Esophagus squamous epithelium (tissue), 5 donors: ENCODE measurements at regions not wholly inside any gene's neighbourhood (a gene's known extent, or its start where the extent isn't known, plus 50 kb on each side); places are given as distances from the start of the nearest gene placed in this dataset.

Experiments used
- DNase-seq: peaks from one replicate; lab custom pipeline; 2025; lab: John Stamatoyannopoulos, UW
- H3K27ac ChIP-seq, 4 donors: fragments of 200-600 bp; sonication (generic); one replicate each; pipeline ENCODE4 v1.5.1; 2016 to 2019; ENCODE audit warnings: mild to moderate bottlenecking in 1 of 4
- H3K27me3 ChIP-seq, 4 donors: fragments of 200-600 bp; sonication (generic); 1 replicate in 3 of 4; 2 replicates in 1 of 4; pipeline versions ENCODE4 v1.5.1 to v1.6.0; 2017 to 2021; ENCODE audit warnings: antibody characterized with exemption in 1 of 4
- H3K36me3 ChIP-seq, 3 donors: fragments of 200-600 bp; sonication (generic); one replicate each; pipeline ENCODE4 v1.5.1; 2016 to 2019
- H3K4me1 ChIP-seq, 3 donors: fragments of 200-600 bp; sonication (generic); one replicate each; pipeline ENCODE4 v1.5.1; 2017 to 2019
- H3K4me3 ChIP-seq, 4 donors: fragments of 200-600 bp; sonication (generic); 1 replicate in 3 of 4; 2 replicates in 1 of 4; pipeline ENCODE4 v1.5.1; 2016 to 2019; ENCODE audit warnings: mild to moderate bottlenecking in 2 of 4, moderate library complexity in 1 of 4
- H3K9me3 ChIP-seq, 3 donors: fragments of 200-600 bp; sonication (generic); one replicate each; pipeline ENCODE4 v1.5.1; 2016 to 2019
- CTCF ChIP-seq, 6 experiments: fragments of 450-650 bp in 4 of 6; fragments of 200-600 bp in 2 of 6; sonication (generic) in 2 of 6; IDR thresholded peaks; one replicate each; pipeline ENCODE4 v1.5.1; 2016 to 2019; ENCODE audit warnings: antibody characterized with exemption in 6 of 6, mild to moderate bottlenecking in 4 of 6, moderate library complexity in 4 of 6
- POLR2A ChIP-seq, 4 donors: fragments of 450-650 bp; IDR thresholded peaks; one replicate each; pipeline ENCODE4 v1.6.1; 2017; ENCODE audit warnings: antibody characterized with exemption in 4 of 4, mild to moderate bottlenecking in 4 of 4, moderate library complexity in 3 of 4
- WGBS, 2 donors: methylation state at CpG; one replicate each; pipeline ENCODE4 v1.1.5; 2018; 5-methylcytosine and 5-hydroxymethylcytosine counted together
- intact Hi-C: fragments of 100-400 bp; cut with DNase I; formaldehyde crosslinking; loops from one replicate; pipeline ENCODE4 v1.15.0; 2022
- donor health status: DM: yes; HTN: yes; CAD: no.

- TF ChIP-seq POLR2A (IDR thresholded peaks at IDR 0.05) (no peak), CTCF (IDR thresholded peaks at IDR 0.05) (no peak)
These were observed 315.3 kb downstream of the SNX13 start for GRCh38 chr7:17625043-17625442.

GRCh38 chr7:17626235-17626634, 314.1 kb downstream of the SNX13 start:
- DNase-seq = no peak
- Histone ChIP-seq H3K27ac (no peak overlapping the region), H3K4me3 (no peak overlapping the region), H3K36me3 (no peaks in the 10 kb centered on the region), H3K9me3 (no peaks in the 10 kb centered on the region), H3K27me3 (no peaks in the 10 kb centered on the region), H3K4me1 (no peaks in the 10 kb centered on the region)
- intact Hi-C loops = no loop called here
- no peak for TF ChIP-seq POLR2A (IDR thresholded peaks at IDR 0.05)
- no peak for TF ChIP-seq CTCF (IDR thresholded peaks at IDR 0.05)

More at GRCh38 chr7:17625043-17625442, 315.3 kb downstream of the SNX13 start:
- Histone ChIP-seq H3K27me3 (no peaks in the 10 kb centered on the region), H3K9me3 (no peaks in the 10 kb centered on the region), H3K4me3 (no peak overlapping the region), H3K27ac (no peak overlapping the region), H3K36me3 (no peaks in the 10 kb centered on the region), H3K4me1 (no peaks in the 10 kb centered on the region)
- intact Hi-C loops = no loop called here
- no peak for DNase-seq
- 69 to 77% methylated on average over 3 of the region's 3 CpGs for WGBS, 2 donors

GRCh38 chr7:17631061-17631460, 309.2 kb downstream of the SNX13 start:
- Histone ChIP-seq H3K36me3 (no peaks in the 10 kb centered on the region), H3K4me3 (no peak overlapping the region), H3K4me1 (peaks cover 0 to 6% (median 3%) of the 10 kb centered on the region in 3 donors), H3K27ac (no peak overlapping the region), H3K27me3 (no peaks in the 10 kb centered on the region), H3K9me3 (no peaks in the 10 kb centered on the region)
- WGBS, 2 donors = 88 to 93% methylated on average over 3 of the region's 3 CpGs
- no peak for DNase-seq
- intact Hi-C loops = no loop called here
- TF ChIP-seq POLR2A (IDR thresholded peaks at IDR 0.05) = no peak
- TF ChIP-seq CTCF (IDR thresholded peaks at IDR 0.05) = no peak

DNA sequence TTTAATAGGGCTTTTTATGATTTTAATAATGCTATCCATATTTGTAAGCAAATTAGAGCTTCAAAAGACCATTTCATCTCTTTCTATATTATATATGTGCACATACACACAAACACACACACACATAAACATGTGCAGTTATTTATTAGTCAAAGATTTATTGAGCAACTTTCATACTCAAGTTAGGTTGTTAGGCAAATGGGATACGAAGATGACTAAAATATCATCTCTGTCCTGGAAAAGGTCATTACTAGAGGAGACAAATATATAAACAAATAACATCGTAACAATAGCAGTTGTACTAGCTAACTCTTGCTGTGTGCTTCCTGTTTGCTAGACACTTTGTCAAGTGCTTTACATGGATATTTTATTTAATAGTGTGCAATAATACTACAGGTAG, 307.9 kb downstream of the SNX13 start:
- peak overlapping the region in 1 of 4 donors; percentile 37 for H3K27ac ChIP-seq
- WGBS, 2 donors = 58 to 89% methylated on average over 2 of the region's 2 CpGs
- intact Hi-C loops = no loop called here

DNA sequence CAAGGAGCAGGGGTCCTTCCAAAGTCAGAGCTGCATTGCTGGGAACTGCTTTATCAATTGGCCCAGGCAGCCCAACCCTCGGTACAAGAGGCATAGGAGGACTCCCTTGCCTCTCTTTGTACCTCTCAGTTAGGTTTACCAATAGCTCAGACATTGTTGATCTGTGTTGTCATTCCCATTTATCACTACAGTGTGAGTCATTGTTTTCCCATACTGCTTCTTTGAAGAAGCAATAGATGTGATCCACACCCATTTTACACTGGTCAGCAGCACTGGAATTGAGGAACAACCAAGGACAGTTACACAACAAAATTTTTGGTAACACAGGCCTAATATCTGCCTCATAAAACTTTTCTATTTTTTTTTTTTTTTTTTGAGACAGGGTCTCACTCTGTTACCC, 307.2 kb downstream of the SNX13 start:
- H3K9me3 ChIP-seq = no peaks in the 10 kb centered on the region
- peaks cover 0 to 6% (median 3%) of the 10 kb centered on the region in 3 donors for H3K4me1 ChIP-seq
- TF ChIP-seq POLR2A (IDR thresholded peaks at IDR 0.05) = no peak
- TF ChIP-seq CTCF (IDR thresholded peaks at IDR 0.05) = no peak
- no peak for DNase-seq
- WGBS, 2 donors = 25 to 55% methylated on average over 1 of the region's 1 CpG
- intact Hi-C loops = no loop called here
- H3K4me3 ChIP-seq = no peak overlapping the region
- H3K27ac ChIP-seq = peak overlapping the region in 1 of 4 donors; percentile 37
- no peaks in the 10 kb centered on the region for H3K36me3 ChIP-seq
- no peaks in the 10 kb centered on the region for H3K27me3 ChIP-seq

More for the DNA sequence above, 307.9 kb downstream of the SNX13 start:
- H3K4me3 ChIP-seq = no peak overlapping the region
- no peaks in the 10 kb centered on the region for H3K9me3 ChIP-seq
- H3K4me1 ChIP-seq = peaks cover 0 to 6% (median 3%) of the 10 kb centered on the region in 3 donors
- no peaks in the 10 kb centered on the region for H3K36me3 ChIP-seq
- DNase-seq = no peak
- no peak for TF ChIP-seq POLR2A (IDR thresholded peaks at IDR 0.05)
- no peak for TF ChIP-seq CTCF (IDR thresholded peaks at IDR 0.05)
- H3K27me3 ChIP-seq = no peaks in the 10 kb centered on the region
